NCI-H82 (cell line): ENCODE measurements at regions not wholly inside any gene's neighbourhood (a gene's known extent, or its start where the extent isn't known, plus 50 kb on each side); places are given as distances from the start of the nearest gene placed in this dataset.
A peak's percentile ranks its signal among the peaks of the same experiment; 100 is the strongest.

Source experiments
- DNase-seq: peaks from one replicate; lab custom pipeline; 2025; lab: John Stamatoyannopoulos, UW

DNA sequence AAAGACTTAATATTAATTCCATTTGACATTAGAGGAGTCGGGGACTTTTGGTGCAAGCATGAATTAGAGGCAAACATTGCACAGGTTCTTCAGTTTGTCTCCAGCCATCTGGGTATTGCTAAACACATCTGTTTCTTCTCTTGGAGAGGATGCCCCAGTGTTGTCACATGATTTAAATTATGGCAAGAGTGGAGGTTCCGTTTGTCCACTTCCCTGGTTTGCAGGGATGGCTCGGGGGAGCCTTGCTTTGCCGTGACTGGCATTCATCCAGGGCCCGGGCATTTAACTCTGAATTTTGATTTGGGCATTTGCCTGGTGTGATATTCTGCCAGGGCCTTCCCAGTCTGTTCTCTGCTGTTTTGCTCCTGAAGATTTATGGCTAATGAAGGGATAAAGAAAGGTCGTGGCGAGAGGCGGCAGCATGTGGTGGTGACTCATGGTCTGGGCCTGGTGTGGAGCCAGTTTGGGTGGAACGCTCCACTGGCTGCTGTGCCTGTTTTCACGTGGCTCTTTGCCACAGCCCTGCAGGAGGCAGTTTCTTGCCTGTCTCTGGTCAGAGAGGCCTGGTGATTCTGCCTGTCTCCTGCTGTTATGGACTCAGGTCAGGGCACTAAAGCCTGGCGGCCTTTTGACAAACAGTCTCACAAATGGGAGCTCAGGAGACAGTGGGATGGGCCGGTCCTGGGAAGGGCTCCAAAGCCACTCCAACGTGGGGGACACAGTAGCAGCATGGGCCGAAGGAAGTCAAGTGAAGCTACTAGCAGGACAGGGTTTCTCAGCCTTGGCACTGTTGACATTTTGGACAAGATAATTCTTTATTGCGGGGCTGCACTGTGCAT lies 99.4 kb upstream of the PGRMC2 start:
- peak; percentile 40 for DNase-seq

DNA sequence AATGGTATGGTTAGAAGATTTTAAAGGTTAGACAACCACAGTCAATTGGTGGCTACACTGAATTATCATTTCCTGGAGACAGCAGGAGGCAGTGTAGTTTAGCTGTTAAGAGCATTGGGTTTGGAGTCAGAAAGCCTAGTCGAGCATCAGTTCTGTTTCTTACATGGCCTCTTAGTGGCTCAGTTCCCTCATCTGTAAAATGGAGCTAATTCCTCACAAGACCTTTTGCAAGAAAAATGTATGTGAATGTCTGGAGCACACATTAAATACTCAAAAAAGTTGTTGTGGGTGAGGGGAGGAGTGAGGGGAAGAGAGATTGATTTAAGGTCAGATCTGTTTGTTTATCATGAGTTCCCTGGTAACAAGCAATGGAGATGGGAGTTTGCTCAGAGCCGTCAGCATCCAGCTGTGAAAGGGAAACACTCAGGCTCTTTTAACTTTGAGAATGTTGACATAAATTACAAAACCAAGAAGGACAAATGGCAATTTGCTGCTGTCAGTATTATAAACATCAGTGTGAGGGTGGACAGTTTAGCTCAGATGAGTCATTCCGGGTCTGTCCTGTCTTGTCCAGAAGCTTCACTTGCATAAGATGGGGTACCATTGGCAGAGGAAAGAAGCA lies 98.2 kb upstream of the PGRMC2 start:
- DNase-seq: peak; percentile 14

DNA sequence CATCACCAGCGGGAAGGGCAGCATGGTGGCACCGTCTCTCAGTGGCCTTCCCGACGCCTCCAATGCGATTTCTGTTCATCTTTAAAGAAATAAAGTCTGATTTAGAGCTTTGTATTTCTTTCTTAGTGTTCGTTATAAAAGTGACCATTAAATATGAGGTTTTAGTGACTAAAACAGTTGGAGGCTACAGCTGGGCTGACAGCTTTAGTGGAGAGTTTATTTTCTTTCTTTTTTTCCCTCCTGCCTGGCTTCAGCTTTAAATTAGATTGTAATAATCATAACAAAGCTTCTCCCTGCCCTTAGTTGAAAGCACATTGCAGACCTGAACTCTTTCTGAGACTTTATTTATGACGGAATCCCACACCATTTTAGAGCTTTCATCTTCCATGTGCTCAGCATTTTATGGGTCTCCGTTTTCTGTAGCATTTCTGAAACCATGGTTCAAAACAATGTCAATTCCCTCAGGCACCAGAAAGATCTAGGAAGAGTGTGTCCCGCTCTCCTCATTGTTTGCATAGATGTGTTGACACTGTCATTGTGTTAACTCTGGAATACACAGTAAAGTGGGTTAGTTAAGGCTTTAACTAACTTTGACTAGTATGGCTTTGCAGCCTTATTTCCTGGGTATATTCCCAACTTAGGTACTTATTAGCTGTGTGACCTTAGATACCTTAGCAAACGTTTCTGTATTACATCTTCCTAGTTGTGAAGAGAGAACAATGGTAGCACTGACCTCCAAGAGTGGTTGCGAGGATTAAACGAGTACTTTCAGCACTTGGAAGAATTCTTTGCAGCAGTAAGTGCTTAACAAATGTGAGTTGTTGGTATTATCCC lies 97.4 kb upstream of the PGRMC2 start:
- DNase-seq: no peak

DNA sequence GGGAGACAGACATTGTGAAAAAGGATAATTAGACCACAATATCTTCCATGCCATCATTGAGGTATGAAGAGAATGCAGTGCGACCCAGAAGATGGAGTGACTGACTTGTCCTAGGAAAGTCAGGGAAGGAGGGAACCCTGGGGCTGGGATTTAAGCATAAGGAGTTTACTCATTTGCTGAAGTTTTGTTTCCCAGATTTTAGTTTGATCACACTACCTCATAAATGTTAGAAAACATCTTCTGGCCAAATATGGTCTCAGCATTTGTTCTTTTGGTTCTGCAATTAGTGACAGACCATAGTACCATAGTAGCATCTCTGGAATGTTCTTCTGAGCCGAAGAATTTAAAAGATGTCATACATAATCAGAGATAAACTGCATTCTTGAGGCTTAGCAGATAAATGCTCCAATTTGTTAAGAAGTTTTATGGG lies 96.5 kb upstream of the PGRMC2 start:
- no peak for DNase-seq

DNA sequence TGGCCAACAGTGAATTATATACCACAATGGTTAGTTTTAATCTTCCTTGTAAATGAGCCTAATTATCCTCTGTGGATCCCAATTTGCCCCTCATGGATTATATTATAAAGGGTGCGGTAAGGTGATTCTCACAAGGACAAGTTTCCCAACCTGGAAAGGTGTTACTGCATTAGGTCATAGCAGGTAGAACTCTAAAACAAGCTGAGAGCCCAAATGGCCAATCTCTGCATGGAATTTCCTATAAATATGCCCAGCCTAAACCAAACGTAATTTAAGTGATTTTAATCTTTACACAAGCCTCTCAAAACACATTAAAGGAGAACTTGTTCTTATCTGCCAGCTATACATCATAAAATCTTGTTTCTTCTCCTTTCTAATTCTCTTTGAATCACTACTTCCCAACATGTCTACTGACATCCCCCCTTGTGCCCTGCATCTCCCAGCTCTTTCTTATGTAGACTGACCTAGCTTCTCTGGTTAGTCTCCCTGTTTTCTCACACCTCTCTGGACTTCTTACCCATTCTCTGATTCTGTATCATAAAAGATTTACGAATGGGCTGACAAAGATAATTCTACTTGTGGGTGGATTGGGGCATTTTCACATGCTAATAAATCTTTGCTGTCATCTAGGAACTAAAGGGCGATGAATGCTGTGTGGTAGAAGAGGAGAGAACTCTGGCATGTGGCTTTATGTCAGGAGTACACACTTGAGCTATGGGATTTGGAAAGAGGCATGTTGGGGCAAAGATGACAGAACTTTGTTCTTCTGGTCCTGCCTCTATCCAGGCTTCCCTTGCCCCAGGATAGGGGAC lies 94.3 kb upstream of the PGRMC2 start:
- DNase-seq: no peak

DNA sequence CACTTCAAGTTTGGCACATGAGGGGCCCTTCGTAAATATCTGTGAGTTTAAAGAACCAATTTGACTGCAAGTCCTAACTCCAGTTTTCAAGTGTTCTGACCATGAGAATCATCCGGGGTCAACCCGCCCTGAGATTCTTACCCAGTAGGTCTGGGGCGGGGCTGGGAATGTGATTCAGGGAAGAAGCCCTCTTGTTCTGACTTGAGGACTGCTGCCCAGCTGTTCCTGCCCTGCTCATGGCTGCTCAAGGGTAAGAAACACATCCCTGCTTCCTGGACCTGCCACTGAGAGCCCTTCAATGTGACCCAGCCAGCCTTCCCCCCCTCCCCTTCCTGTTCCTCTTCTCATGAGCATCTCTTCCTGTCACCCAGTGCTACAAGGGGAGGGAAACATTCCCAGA lies 92.7 kb upstream of the PGRMC2 start:
- no peak for DNase-seq

DNA sequence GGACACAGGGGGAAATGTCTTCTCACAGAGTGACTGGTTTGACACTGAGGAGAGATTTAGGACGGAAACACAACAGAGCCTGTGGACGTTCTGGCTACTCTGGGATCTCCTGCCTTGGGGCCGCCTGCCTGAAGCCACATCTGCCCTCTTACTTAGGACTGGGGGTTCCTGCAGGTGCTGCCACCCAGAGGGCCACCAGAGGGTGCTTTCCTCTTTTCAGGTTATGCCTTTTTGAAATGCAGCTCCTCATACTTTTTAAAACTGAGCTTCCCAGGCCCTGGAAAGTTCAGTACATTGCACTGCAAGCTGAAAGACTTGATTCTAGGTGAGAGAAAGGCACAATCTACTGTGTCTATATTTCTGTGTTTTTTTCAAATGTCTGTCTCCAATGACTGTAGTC lies 92.2 kb upstream of the PGRMC2 start:
- DNase-seq: peak; percentile 52

DNA sequence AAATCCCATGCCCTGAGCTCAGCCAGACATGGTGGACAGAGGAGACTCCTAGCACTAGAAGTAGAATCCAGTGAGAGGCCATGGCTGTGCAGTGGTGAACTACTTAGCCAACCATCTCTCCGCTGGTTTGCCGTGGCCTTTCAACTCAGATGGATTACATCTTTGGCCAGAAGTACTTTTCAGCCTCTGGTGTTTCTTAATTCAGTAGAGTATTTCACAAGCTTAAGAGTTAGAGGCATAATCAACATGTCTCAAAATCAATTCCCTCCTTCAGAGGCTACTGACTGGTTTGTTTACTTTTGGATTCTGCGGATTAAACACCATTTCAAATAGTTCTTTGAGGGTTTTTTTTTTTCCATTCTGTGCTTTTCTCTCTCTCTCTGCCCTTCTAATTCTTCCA lies 91.1 kb upstream of the PGRMC2 start:
- DNase-seq: no peak

DNA sequence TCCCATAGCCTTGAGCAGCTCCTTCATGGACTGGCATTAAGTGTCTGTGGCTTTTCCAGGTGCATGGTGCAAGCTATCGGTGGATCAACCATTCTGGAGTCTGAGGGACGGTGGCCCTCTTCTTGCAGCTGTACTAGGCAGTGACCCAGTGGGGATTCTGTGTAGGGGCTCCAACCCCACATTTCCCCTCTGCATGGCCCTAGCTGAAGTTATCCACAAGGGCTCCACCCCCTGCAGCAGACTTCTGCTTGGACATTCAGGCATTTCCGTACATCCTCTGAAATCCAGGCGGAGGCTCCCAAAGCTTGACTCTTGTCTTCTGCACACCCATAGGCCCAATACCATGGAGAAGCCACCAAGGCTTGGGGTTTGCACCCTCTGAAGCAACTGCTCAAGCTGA lies 89.3 kb upstream of the PGRMC2 start:
- no peak for DNase-seq

DNA sequence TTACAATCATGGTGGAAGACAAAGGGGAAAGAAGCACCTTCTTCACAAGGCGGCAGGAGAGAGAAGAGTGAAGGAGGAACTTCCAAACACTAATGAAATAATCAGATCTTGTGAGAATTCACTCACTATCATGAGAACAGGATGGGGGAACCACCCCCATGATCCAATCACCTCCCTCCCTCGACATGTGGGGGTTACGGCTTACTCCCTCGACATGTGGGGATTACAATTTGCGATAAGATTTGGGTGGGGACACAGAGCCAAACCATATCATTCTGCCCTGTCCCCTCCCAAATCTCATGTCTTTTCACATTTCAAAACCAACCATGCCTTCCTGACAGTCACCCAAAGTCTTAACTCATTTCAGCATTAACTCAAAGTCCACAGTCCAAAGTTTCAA lies 88.7 kb upstream of the PGRMC2 start:
- DNase-seq: no peak

DNA sequence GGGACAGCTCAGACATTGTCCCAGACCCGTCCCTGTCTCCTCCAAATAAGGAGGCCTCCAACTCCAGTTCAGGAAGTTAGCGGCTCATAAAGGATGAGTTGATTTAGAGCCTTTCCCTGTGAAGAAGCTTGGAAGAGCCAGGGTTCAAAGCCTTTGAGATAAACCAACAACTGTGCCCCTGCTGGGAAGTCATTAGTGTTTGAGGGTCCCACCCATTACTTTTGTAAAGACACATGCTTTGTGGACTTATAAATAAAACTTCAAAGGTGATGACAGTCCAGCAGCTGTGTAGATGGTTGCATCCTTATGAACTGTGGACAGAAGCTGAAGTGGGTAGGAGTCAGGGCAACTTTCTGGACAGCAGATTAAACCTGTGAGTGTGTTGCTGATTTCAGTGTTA lies 86.0 kb upstream of the PGRMC2 start:
- no peak for DNase-seq

DNA sequence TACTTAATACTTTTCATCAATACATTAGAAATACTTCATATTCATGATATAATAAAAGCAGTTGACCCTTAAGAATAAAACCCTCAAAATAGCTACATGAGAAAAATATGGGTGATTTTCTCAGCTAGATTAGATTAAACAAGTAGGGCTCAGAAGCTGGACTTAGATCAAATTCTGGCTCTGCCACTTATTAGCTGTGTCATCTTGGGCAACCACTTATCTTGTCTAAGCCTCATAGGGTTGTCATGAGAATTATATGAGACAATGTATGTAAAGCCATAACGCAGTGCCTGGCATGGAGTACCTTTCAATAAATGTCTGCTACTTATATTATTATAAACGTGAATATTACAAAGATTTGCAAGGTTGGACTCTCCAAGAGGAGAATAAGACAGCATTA lies 84.3 kb upstream of the PGRMC2 start:
- no peak for DNase-seq

DNA sequence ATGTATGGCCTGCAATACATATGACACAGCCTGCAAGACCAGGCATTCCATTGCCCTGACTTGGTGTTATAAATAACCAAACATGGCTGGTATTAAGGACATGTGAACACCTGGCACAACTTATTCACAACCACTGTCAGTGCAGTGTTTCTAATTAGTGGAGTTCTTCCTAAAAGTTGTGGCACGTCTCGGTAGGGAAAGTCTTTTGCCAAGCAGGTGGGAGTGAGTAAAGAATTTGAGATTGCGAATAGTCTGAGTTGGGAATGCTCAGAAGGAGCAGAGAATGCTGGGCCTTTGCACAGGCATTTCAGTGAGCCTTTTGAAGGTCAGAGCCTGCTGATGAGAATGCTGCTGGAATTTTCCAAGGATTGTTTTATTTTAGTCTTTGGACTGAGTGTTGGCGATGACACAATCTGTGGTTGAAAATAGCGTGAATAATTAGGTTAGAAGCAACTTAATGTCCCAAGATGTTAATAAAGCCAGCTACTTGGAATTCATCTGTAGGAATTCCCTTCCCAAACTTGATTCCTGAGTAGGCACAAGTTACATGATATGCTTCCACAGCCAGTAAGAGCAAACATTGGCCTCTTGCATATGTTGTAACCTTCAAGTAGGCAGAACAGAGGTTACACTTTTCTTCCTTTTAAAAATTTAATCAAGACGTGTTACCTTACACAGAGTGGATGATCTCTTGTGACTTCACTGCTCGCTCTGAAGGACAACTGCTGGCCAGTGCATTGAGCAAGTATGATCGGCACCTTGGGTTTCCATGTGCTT lies 83.6 kb upstream of the PGRMC2 start:
- DNase-seq: no peak

DNA sequence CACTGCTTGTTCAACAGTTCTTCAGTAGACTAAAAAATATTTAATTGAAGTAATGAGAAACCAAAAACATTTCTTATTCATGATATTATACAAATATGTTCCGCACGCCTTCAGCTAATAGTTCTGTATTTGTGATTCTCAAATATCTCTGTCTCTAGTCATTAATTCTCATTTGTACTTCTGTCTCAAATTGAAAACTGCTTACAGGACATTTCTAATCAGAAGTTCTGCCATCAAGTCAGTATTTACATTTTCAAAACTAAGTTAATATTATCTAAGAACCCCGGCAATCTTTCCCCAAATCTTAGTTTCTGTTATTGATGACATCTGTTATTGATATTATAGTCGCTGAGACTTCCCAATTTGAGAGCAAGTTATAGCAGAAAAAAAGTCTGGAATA lies 78.6 kb upstream of the PGRMC2 start:
- DNase-seq: no peak

DNA sequence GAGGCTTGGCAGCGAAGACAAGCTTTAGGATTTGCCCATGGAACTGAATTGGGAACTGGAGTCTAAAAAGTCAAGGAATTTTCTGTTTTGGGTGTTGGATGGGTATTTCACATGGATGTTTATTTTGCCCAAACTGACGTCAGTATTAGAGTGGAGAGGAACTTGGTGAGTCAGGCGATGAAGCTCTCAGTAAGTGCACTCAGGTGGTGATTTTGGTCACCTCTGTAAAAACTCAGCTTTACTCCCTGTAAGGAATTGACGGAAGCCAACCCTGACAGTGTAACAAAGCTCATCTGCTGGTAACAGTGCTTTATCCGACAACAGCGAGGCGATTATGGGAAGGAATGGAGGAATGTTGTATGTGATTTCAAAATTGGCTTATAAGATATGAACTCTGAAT lies 77.0 kb upstream of the PGRMC2 start:
- no peak for DNase-seq

DNA sequence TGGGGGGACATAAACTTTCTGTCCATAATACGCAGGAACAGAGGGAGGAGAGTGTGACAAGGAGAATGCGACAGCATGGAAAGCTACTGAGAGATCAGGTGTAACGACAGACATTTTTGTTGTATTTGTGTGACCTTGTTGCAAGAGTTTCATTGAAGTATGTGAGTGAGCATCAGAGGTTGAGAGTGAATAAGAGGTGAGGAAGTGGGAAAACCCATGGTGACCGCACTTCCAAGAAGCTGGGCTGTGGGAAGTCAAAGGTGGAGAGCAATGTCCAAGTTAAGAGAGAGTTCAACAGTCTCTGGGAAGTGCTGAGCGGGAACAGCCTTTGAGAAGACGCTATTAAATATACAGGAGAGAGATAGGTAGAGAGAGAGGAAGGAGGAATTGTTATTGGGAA lies 76.4 kb upstream of the PGRMC2 start:
- DNase-seq: no peak

DNA sequence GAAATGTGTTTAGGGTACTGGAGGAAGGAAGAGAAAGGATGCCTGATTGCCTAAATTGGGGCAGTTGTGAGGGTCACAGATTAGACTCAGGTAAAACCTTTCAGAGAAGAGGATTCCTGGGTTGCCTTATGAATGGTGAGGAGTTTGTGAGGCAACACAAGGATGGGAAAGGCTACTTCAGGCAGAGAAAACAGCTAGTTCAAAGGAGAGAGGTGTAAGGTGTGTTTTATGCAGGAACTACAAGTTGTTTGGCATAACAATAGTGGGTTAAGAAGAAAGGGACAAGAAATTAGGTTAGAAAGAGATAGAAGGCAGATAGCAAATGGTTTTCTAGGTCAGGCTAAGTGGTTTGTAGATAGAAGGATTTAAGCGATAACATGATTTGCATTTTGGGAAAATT lies 75.1 kb upstream of the PGRMC2 start:
- no peak for DNase-seq

DNA sequence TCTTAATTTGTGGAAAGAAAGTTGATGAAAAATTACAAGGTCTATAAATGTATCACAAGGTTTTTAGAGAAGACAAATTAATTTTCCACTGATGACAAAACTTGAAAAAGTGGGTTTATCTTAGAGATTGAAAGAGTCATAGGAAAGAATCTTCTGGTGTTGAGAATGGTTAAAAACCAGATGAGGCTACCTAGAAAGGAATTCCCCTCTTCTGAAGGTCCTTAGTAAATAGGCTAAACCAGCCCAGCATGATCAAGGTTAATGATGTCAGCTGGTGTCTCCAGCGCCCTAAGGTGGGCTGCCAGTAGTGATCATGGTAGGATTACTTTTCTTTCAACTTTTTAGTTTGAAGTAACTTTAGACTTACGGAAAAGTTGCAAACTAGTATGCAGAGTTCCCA lies 71.8 kb upstream of the PGRMC2 start:
- DNase-seq: no peak

DNA sequence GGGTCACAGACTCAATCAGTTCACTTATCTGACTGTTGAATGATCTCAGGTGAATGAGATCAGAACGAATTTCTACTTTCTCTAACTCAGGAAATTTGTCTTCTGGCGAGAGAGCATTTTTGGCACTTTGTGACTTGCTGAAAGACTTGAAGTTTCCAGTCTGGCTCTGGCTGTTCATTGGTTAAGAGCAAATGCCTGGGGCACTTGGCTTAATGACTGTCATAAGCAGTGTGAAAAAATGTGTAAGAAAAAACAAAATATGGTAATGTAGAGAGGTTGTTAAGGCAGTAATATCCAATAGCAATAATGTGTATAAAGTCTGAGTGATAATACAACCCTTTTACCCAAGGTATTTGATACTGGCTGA lies 71.3 kb upstream of the PGRMC2 start:
- DNase-seq: no peak

DNA sequence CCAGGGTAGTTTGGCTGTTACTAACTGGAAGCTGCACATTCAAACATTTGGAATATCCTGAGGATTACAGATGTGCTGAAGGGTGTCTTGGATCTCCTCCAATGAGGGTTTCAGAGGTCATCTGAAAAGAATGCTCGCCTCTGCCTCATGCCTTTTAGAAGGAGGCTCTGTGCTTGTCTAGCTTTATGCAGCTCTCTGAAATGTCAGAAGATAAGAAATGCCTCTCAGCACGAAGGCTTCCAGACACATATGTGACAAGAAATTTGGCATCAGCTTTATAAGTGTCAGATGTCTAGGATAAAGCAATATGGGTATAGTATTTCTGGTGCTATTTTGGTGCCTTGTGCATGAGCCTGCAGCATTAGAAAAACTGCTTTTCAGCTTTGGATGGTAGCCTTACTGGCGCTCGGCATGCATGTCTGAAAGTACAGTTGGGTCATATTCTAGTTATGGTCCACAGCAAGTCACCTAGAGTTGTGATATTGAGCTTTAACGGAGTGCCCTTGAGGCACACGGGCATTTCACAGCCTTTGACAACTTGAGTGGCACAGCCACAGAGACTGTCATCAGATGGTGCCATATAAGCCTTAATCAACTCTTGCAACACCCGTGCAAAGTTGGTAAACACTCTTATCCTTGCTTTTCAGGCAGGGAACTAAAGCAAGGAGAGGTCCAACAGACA lies 70.8 kb upstream of the PGRMC2 start:
- DNase-seq: no peak

DNA sequence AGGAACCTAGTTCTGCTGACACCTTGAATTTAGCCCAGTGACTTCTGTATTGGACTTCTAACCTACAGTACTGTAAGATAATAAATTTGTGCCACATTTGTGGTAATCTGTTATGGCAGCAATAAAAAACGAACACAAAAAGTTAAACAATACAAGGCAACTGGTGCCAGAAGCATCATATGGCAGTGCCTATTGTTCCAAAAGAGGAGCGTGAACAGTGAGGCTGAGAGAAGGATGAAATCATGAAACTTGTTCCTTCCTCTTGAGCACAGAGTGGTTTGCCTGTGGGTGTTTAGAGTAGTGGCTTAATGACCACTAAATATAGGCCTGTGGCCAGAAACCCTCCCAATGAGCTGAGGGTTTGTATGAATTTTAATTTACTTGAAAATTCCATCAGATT lies 69.7 kb upstream of the PGRMC2 start:
- DNase-seq: no peak
